ENCODE measurements at regions not wholly inside any gene's neighbourhood (a gene's known extent, or its start where the extent isn't known, plus 50 kb on each side); places are given as distances from the start of the nearest gene placed in this dataset.
"Not testable (repeated sequence)": the region's sequence is repeated elsewhere in the genome, so short reads cannot be mapped to it uniquely, and the experiment has no call there.

- no peak overlapping the region for H3K4me3 ChIP-seq (replicated peaks; ENCODE audit: insufficient read depth, low read length)
- no peak for DNase-seq (ENCODE audit: low read depth in 1 of 2, low spot score in 1 of 2)
- peaks cover 3% of the 10 kb centered on the region for H3K27me3 ChIP-seq (ENCODE audit: insufficient read depth, poor library complexity, severe bottlenecking)
- H3K27ac ChIP-seq (replicated peaks), result no peak overlapping the region
- TF ChIP-seq POLR2AphosphoS5 (IDR thresholded peaks at IDR 0.05; ENCODE audit: low read depth) (no peak), REST (IDR thresholded peaks at IDR 0.05; ENCODE audit: insufficient replicate concordance, low read depth) (no peak), CTCF (IDR thresholded peaks at IDR 0.05; ENCODE audit: insufficient read depth, low read length) (no peak), SPI1 (IDR thresholded peaks at IDR 0.05; ENCODE audit: borderline replicate concordance, low read depth) (no peak), GABPA (IDR thresholded peaks at IDR 0.05; ENCODE audit: low read depth) (no peak)
These were observed 124.3 kb upstream of the ALX4 start for GRCh38 chr11:44434191-44434590.

- H3K4me3 ChIP-seq (replicated peaks; ENCODE audit: insufficient read depth, low read length), result no peak overlapping the region
- DNase-seq (ENCODE audit: low read depth in 1 of 2, low spot score in 1 of 2), result no peak
- no peak overlapping the region for H3K27ac ChIP-seq (replicated peaks)
- H3K27me3 ChIP-seq (ENCODE audit: insufficient read depth, poor library complexity, severe bottlenecking), result peaks cover 3% of the 10 kb centered on the region
- TF ChIP-seq SPI1 (IDR thresholded peaks at IDR 0.05; ENCODE audit: borderline replicate concordance, low read depth) (no peak), CTCF (IDR thresholded peaks at IDR 0.05; ENCODE audit: insufficient read depth, low read length) (no peak), GABPA (IDR thresholded peaks at IDR 0.05; ENCODE audit: low read depth) (no peak), REST (IDR thresholded peaks at IDR 0.05; ENCODE audit: insufficient replicate concordance, low read depth) (no peak), POLR2AphosphoS5 (IDR thresholded peaks at IDR 0.05; ENCODE audit: low read depth) (no peak)
These were observed 127.2 kb upstream of the ALX4 start for GRCh38 chr11:44437122-44437521.

- DNase-seq (ENCODE audit: low read depth in 1 of 2, low spot score in 1 of 2); H3K27me3 ChIP-seq (ENCODE audit: insufficient read depth, poor library complexity, severe bottlenecking); H3K4me3 ChIP-seq (replicated peaks; ENCODE audit: insufficient read depth, low read length); H3K27ac ChIP-seq (replicated peaks): not testable (repeated sequence)
These were observed 122.4 kb upstream of the CD82 start for GRCh38 chr11:44442893-44443673.

- DNase-seq (ENCODE audit: low read depth in 1 of 2, low spot score in 1 of 2), result no peak
- H3K27ac ChIP-seq (replicated peaks), result no peak overlapping the region
- no peak for TF ChIP-seq SPI1 (IDR thresholded peaks at IDR 0.05; ENCODE audit: borderline replicate concordance, low read depth)
- no peak for TF ChIP-seq REST (IDR thresholded peaks at IDR 0.05; ENCODE audit: insufficient replicate concordance, low read depth)
- TF ChIP-seq POLR2AphosphoS5 (IDR thresholded peaks at IDR 0.05; ENCODE audit: low read depth), result no peak
- TF ChIP-seq GABPA (IDR thresholded peaks at IDR 0.05; ENCODE audit: low read depth), result no peak
- TF ChIP-seq CTCF (IDR thresholded peaks at IDR 0.05; ENCODE audit: insufficient read depth, low read length), result no peak
- H3K4me3 ChIP-seq (replicated peaks; ENCODE audit: insufficient read depth, low read length), result no peak overlapping the region
- H3K27me3 ChIP-seq (ENCODE audit: insufficient read depth, poor library complexity, severe bottlenecking), result no peaks in the 10 kb centered on the region
These were observed 121.4 kb upstream of the CD82 start for GRCh38 chr11:44443836-44444769.

Measured in HL-60 (cell line).